Fibroblast of mammary gland (primary cell): ENCODE measurements at regions not wholly inside any gene's neighbourhood (a gene's known extent, or its start where the extent isn't known, plus 50 kb on each side); places are given as distances from the start of the nearest gene placed in this dataset.
"Not testable (repeated sequence)": the region's sequence is repeated elsewhere in the genome, so short reads cannot be mapped to it uniquely, and the experiment has no call there.

ENCODE experiments used
- DNase-seq: peaks from one replicate; pipeline ENCODE4 v3.0.0-alpha.2; 2010; ENCODE audit warnings: low read depth
- H3K4me3 ChIP-seq: 2 replicates; pipeline ENCODE4 v1.5.1; 2011; ENCODE audit warnings: low read depth, mild to moderate bottlenecking, low read length, moderate library complexity; ENCODE audit not compliant: control insufficient read depth
- TF ChIP-seq, protein P1 (sequence below): conservative IDR thresholded peaks from 2 replicates; pipeline ENCODE4 v1.5.1; 2011; ENCODE audit warnings: low read depth, low read length, inconsistent platforms; ENCODE audit not compliant: control insufficient read depth, insufficient read depth

DNA sequence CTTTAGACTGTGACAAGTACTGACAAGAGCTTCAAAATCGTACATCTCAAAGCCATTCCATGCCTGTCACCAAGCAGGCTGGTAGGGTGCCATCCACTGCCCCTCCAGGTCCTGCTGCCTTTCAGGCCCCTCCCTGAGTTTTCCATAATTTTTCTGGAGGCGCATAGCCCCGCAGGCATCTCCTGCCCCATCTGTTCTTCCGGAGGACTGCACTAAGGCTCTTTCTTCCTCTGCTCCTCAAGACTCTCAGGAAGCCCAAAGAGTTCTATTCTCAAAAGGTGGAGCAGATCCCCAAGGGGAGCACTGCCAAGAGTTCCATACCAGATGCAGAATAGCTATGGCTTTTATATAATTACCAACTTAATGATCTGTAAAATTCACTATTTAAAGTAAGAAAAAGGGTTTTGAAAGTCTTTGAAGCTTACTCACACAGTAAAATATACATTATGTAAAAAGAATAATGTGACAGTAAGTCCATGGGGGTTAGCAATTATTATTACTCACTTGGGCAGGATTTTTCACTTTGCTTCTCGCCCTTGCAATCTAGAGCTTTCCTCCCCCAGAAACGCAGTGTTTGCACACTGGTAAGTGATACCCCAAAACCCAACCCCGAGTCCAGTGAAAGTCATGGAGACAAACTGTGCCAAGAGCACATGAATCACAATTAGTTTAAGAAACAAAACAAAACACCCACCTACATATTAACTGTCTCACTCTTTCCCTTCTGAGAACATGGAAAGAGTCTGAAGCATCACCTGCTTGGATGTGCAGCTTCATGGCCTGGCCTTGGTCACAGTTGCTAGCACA lies 114.1 kb upstream of the DAPK1 start:
- TF ChIP-seq, protein P1, sequence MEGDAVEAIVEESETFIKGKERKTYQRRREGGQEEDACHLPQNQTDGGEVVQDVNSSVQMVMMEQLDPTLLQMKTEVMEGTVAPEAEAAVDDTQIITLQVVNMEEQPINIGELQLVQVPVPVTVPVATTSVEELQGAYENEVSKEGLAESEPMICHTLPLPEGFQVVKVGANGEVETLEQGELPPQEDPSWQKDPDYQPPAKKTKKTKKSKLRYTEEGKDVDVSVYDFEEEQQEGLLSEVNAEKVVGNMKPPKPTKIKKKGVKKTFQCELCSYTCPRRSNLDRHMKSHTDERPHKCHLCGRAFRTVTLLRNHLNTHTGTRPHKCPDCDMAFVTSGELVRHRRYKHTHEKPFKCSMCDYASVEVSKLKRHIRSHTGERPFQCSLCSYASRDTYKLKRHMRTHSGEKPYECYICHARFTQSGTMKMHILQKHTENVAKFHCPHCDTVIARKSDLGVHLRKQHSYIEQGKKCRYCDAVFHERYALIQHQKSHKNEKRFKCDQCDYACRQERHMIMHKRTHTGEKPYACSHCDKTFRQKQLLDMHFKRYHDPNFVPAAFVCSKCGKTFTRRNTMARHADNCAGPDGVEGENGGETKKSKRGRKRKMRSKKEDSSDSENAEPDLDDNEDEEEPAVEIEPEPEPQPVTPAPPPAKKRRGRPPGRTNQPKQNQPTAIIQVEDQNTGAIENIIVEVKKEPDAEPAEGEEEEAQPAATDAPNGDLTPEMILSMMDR: no peak
- peak; percentile 52 for DNase-seq
- no peak overlapping the region for H3K4me3 ChIP-seq

DNA sequence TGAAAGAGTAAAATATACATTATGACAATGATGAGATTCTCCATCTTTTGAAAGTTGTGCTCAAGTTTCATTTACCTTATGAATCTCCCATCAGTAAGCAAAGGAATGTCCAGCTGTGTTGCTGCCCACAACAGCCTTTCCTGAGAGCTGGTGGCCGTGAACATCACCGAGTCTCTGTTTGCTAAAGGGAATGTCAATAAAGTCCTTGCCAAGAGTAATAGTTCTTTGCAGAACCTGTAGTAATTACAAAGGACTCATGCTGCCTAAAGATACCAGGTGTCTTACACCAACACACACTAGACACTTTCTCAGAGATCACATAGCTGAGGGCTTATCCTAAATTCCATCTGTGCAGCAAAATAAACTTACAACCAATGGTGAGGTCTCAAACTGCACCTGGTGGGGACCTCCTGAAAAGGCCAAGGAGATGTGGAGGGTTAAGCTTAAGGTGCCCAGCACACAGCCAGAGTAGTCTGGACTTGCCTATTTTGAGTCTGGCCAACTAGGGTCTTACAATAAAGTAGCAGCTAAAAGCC lies 111.1 kb upstream of the DAPK1 start:
- no peak overlapping the region for H3K4me3 ChIP-seq
- DNase-seq: no peak
- TF ChIP-seq, protein P1: no peak

DNA sequence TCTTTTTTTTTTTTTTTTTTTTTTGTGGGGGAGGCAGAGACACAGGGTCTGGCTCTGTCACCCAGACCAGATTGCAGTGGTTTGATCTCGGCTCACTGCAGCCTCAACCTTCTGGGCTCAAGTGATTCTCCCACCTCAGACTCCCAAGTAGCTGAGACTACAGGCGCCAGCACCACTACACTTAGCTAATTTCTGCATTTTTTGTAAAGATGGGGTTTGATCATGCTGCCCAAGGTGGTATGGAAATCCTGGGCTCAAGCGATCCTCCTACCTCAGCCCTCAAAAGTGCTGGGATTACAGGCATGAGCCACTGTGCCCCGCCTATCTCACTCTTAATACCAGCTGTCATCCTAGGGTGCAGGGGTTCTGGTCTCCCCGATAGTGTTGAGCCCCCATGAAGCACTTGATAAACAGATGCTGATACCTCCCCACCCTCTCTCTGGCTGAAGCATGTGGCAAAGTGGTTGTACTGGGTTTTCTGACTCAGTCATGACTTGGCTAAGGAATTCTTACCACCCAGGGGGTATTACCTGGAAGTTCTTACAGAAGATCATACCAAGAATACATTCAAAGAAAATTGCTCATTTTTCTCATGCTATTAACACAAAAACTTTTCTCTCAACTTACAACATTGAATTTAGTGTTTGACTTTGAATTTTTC lies 110.2 kb upstream of the DAPK1 start:
- TF ChIP-seq, protein P1: no peak
- no peak overlapping the region for H3K4me3 ChIP-seq
- DNase-seq: peak; percentile 16

DNA sequence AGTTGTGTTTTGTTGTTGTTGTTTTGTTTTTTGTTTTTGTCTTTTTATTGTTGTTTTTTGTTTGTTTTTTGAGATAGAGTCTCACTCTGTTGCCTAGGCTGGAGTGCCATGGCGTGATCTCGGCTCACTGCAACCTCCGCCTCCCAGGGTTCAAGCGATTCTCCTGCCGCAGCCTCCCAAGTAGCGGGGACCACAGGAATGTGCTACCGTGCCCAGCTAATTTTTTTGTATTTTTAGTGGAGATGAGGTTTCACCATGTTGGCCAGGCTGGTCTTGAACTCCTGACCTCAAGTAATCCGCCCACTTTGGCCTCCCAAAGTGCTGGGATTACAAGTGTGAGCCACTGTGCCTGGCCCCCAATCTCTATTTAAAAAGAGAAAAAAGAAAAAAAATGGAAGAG lies 109.0 kb upstream of the DAPK1 start:
- not testable (repeated sequence) for H3K4me3 ChIP-seq, DNase-seq

DNA sequence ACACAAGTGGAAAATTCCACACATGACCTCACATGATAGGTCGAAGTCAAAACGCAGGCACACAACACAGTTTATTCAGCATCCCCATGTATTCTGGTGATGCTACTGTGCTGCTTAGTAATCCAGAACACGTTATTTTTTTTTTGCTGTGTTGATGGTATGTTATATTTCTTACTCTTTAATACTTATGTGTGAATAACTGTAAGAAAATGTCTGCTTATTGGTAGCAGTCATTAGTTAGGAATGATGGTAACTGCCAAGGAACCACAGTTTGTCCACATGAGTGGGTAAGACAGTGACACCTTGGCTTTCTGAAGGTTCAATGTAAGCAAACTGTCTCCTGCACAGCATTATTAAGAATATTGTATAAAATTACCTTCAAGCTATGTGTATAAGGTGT lies 107.7 kb upstream of the DAPK1 start:
- DNase-seq: no peak
- TF ChIP-seq, protein P1: no peak
- no peak overlapping the region for H3K4me3 ChIP-seq

DNA sequence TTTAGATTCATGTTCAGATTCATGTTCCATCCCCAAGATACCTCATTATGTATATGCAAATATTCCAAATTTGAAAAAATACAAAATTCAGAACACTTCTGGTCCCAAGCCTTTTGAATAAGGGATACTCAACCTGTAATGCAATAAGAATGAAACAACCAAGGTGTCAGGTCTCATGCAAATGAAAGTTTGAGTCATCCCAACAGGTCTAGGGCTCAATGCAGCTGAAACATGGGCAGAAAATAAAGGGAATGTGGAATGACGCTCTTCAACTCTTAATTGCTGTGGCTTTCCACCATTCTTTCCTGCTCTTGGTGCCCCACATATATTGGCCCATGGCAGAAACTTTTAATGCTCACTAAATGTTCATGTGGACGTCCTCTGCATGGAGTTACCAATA lies 107.3 kb upstream of the DAPK1 start:
- DNase-seq: no peak
- TF ChIP-seq, protein P1: no peak
- no peak overlapping the region for H3K4me3 ChIP-seq

DNA sequence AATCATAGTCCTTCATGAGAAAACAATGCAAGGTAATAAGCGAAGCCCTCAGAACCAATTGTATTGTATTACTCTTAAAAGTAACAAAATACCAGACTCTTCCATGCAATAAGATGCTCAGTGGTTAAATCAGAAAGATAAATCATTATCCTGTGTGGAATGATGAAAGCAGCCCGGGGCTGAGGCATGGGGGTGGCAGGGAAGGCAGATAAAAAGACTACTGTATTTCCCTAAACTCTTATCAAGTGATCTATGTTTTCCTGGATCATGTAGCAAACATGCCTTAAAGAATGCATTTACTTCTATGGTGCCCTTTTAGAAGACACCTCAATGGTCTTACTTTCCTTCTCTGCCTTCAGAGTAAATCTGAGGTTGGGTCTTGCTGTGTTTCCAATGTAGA lies 105.6 kb upstream of the DAPK1 start:
- no peak for DNase-seq
- TF ChIP-seq, protein P1: no peak
- no peak overlapping the region for H3K4me3 ChIP-seq
